Suprapubic skin (tissue), 4 donors: ENCODE measurements at regions not wholly inside any gene's neighbourhood (a gene's known extent, or its start where the extent isn't known, plus 50 kb on each side); places are given as distances from the start of the nearest gene placed in this dataset.
"Not testable (repeated sequence)": the region's sequence is repeated elsewhere in the genome, so short reads cannot be mapped to it uniquely, and the experiment has no call there.

ENCODE experiments used
- DNase-seq, 2 donors: peaks; one replicate each; pipeline ENCODE4 v3.0.0-alpha.2; 2019; ENCODE audit warnings: low spot score in 2 of 2
- H3K27ac ChIP-seq: fragments of 200-600 bp; sonication (generic); one replicate; pipeline ENCODE4 v1.5.1; 2019
- H3K27me3 ChIP-seq: fragments of 200-600 bp; sonication (generic); one replicate; pipeline ENCODE4 v1.5.1; 2019
- H3K36me3 ChIP-seq: fragments of 200-600 bp; sonication (generic); one replicate; pipeline ENCODE4 v1.5.1; 2019
- H3K4me1 ChIP-seq: fragments of 200-600 bp; sonication (generic); one replicate; pipeline ENCODE4 v1.5.1; 2019
- H3K4me3 ChIP-seq: fragments of 200-600 bp; sonication (generic); one replicate; pipeline ENCODE4 v1.5.1; 2019; ENCODE audit warnings: mild to moderate bottlenecking
- H3K9me3 ChIP-seq: fragments of 200-600 bp; sonication (generic); one replicate; pipeline ENCODE4 v1.5.1; 2019
- EP300 ChIP-seq: sonication (generic); formaldehyde crosslinking; IDR thresholded peaks from one replicate; pipeline ENCODE4 v1.6.1; 2017; ENCODE audit warnings: antibody characterized with exemption
- POLR2A ChIP-seq, 2 donors: fragments of 450-650 bp; IDR thresholded peaks; one replicate each; pipeline ENCODE4 v1.6.1; 2017; ENCODE audit warnings: antibody characterized with exemption in 2 of 2, mild to moderate bottlenecking in 2 of 2, moderate library complexity in 2 of 2
- POLR2AphosphoS5 ChIP-seq, 3 donors: sonication (generic); formaldehyde crosslinking; IDR thresholded peaks; one replicate each; pipeline ENCODE4 v1.6.1; 2017; ENCODE audit warnings: antibody characterized with exemption in 3 of 3
- WGBS: methylation state at CpG from one replicate; pipeline ENCODE4 v1.1.5; 2018; 5-methylcytosine and 5-hydroxymethylcytosine counted together
- TF ChIP-seq, protein P1 (sequence below), 2 donors: fragments of 200-600 bp in 1 of 2; fragments of 450-650 bp in 1 of 2; sonication (generic) in 1 of 2; IDR thresholded peaks; one replicate each; pipeline ENCODE4 v1.5.1; 2016 to 2019; ENCODE audit warnings: antibody characterized with exemption in 2 of 2, mild to moderate bottlenecking in 1 of 2, moderate library complexity in 1 of 2

DNA sequence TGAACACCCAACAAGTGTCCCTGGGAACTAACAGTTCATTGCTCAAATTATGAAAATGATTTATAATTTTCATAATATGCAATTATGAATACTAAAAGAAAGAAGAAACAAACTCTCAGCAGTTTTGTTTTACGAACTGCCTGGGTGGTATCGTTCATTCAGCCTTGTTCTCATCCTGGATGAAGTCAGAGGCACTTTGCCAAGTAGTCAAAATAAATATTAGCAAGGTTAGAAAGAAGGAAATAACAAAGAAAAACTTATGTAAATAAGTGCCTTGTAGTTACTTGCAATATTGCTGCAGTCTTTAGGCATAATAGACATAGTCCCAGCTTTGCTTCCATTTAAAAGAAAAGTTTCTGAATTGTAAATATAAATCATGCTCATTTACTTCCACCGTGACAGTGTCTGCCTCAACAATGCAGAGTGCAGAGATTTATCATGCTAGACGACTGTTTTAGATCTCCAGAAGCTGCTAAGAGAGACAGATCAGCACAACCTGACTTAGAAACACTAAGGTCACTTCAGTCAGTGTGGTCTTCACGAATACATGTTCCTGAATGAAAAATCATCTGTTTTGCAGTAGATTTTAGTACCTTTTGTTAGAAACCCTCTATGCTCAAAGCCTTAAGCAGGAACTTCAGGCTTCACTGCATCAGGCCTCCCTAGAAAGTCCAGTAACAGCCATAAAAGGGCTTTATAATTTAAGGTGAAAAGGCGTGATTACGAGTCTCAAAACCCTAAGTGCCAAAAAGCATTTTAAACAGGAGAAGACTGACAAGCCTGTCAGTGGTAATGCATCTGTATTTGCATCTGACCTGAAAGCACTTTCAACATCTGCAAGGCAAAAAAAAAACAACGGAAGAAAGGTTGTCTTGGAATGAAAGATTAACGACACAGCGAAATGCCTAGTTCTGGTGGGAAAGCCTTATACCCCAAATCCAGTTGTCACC lies 92.1 kb downstream of the TMEM167A start:
- WGBS: 60% methylated on average over 10 of the region's 10 CpGs
- Histone ChIP-seq H3K27me3 (no peaks in the 10 kb centered on the region), H3K9me3 (no peaks in the 10 kb centered on the region), H3K36me3 (no peaks in the 10 kb centered on the region), H3K27ac (no peak overlapping the region), H3K4me3 (no peak overlapping the region), H3K4me1 (no peaks in the 10 kb centered on the region)
- TF ChIP-seq EP300: no peak
- TF ChIP-seq POLR2A (IDR thresholded peaks at IDR 0.05): no peak
- TF ChIP-seq, protein P1, sequence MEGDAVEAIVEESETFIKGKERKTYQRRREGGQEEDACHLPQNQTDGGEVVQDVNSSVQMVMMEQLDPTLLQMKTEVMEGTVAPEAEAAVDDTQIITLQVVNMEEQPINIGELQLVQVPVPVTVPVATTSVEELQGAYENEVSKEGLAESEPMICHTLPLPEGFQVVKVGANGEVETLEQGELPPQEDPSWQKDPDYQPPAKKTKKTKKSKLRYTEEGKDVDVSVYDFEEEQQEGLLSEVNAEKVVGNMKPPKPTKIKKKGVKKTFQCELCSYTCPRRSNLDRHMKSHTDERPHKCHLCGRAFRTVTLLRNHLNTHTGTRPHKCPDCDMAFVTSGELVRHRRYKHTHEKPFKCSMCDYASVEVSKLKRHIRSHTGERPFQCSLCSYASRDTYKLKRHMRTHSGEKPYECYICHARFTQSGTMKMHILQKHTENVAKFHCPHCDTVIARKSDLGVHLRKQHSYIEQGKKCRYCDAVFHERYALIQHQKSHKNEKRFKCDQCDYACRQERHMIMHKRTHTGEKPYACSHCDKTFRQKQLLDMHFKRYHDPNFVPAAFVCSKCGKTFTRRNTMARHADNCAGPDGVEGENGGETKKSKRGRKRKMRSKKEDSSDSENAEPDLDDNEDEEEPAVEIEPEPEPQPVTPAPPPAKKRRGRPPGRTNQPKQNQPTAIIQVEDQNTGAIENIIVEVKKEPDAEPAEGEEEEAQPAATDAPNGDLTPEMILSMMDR (IDR thresholded peaks at IDR 0.05): no peak
- no peak for TF ChIP-seq POLR2AphosphoS5 (IDR thresholded peaks at IDR 0.05)
- DNase-seq: no peak

DNA sequence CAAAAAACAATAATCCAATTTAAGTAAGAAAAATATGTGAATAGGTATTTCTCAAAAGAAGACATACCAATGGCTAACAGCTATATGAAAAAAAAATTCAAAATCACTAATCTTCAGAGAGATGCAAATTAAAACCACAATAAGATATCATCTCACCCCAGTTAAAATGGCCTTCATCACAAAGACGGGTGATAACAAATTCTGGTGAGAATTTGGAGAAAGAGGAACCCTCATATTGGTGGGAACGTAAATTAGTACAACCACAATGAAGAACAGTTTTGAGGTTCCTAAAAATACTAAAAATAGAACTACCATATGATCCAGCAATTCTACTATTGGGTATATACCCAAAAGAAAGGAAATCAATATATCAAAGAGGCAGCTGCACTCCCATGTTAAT lies 94.3 kb downstream of the TMEM167A start:
- no peaks in the 10 kb centered on the region for H3K36me3 ChIP-seq
- no peak overlapping the region for H3K4me3 ChIP-seq
- TF ChIP-seq POLR2A (IDR thresholded peaks at IDR 0.05): no peak
- no peak for TF ChIP-seq POLR2AphosphoS5 (IDR thresholded peaks at IDR 0.05)
- no peak for TF ChIP-seq EP300
- TF ChIP-seq, protein P1 (IDR thresholded peaks at IDR 0.05): no peak
- DNase-seq: no peak
- no peaks in the 10 kb centered on the region for H3K27me3 ChIP-seq
- no peak overlapping the region for H3K27ac ChIP-seq
- no peaks in the 10 kb centered on the region for H3K4me1 ChIP-seq
- WGBS: 77% methylated on average over 2 of the region's 2 CpGs
- no peaks in the 10 kb centered on the region for H3K9me3 ChIP-seq

DNA sequence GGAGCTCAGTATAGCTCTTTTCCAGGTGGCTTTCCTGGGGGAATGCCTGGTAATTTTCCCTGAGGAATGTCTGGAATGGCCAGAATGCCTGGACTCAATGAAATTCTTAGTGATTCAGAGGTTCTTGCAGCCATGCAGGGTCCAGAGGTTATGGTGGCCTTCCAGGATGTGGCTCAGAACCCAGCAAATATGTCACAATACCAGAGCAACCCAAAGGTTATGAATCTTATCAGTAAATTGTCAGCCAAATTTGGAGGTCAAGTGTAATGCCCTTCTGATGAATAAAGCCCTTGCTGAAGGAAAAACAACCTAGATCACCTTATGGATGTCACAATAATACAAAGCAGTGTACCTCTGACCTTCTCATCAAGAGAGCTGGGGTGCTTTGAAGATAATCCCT lies 100.3 kb downstream of the TMEM167A start:
- H3K4me1 ChIP-seq, H3K27ac ChIP-seq, H3K4me3 ChIP-seq, DNase-seq, H3K27me3 ChIP-seq, H3K36me3 ChIP-seq: not testable (repeated sequence)
- peaks cover 15% of the 10 kb centered on the region for H3K9me3 ChIP-seq

DNA sequence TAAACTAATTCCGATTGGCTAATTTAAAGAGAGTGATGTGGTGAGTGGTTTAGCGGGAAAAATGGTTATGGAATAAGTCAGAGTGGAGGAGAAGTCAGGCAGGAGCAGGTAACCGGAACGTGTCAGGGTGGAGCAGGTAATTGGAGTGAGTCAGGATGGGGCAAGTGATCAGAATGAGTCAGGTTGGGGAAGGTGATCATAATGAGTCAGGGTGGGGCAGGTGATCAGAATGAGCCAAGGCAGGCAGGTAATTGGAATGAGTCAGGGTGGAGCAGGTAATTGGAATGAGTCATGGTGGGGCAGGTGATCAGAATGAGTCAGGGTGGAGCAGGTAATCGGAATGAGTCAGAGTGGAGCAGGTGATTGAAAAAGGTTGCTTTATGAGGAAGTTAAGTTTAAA lies 101.4 kb downstream of the TMEM167A start:
- DNase-seq: no peak
- Histone ChIP-seq H3K4me3 (no peak overlapping the region), H3K4me1 (no peaks in the 10 kb centered on the region), H3K36me3 (no peaks in the 10 kb centered on the region), H3K27ac (no peak overlapping the region), H3K27me3 (no peaks in the 10 kb centered on the region), H3K9me3 (peaks cover 15% of the 10 kb centered on the region)
- WGBS: 72% methylated on average over 5 of the region's 5 CpGs
- TF ChIP-seq POLR2AphosphoS5 (IDR thresholded peaks at IDR 0.05): no peak
- TF ChIP-seq, protein P1 (IDR thresholded peaks at IDR 0.05): no peak
- TF ChIP-seq EP300: no peak
- no peak for TF ChIP-seq POLR2A (IDR thresholded peaks at IDR 0.05)

DNA sequence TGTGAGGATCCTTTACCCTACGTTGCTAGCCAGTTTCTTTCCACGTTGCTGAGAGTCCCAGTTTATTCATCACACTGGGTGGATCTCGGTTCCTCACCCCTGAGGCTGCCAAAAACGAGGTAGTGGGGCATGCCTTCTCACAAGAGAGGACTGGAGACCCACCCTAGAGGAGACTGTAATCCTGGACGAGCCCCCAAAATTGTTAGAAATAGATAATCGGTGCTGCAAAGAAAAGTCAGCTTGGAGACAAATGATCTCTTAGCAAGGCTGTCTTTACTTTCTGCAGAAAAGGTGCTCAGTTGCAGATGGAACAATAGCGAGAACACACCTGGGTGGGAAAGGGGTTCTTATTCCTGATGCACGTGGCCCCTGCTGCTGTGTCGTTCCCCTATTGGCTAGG lies 101.8 kb downstream of the TMEM167A start:
- DNase-seq: no peak
- Histone ChIP-seq H3K27me3 (no peaks in the 10 kb centered on the region), H3K4me3 (no peak overlapping the region), H3K9me3 (peaks cover 15% of the 10 kb centered on the region), H3K4me1 (no peaks in the 10 kb centered on the region), H3K27ac (no peak overlapping the region), H3K36me3 (no peaks in the 10 kb centered on the region)
- WGBS: 85% methylated on average over 9 of the region's 9 CpGs
- TF ChIP-seq POLR2AphosphoS5 (IDR thresholded peaks at IDR 0.05): no peak
- no peak for TF ChIP-seq EP300
- TF ChIP-seq, protein P1 (IDR thresholded peaks at IDR 0.05): no peak
- no peak for TF ChIP-seq POLR2A (IDR thresholded peaks at IDR 0.05)

DNA sequence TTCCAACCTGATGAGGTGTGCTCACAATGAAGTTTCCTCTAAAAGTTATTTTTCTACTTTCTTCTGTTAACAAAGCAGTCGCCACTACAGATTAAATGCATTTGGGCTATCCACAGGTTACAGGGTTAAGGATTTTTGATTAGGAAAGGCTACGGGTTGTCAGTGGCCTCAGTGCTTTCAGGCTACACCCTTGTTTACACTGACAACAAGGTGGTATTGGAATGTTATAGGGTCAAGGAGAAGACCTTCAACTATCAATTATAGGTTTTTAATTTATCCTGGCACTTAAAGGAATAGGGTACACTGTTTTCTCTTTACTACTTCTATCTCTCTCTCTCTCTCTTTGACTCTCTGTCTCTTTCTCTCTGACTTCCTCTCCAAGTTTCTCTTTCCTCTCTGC lies 102.8 kb downstream of the TMEM167A start:
- not testable (repeated sequence) for DNase-seq, H3K27me3 ChIP-seq, H3K4me3 ChIP-seq, H3K4me1 ChIP-seq, H3K27ac ChIP-seq, H3K36me3 ChIP-seq
- peaks cover 15% of the 10 kb centered on the region for H3K9me3 ChIP-seq
- 92% methylated on average over 2 of the region's 2 CpGs for WGBS
